WTC11 (cell line): ENCODE measurements at regions not wholly inside any gene's neighbourhood (a gene's known extent, or its start where the extent isn't known, plus 50 kb on each side); places are given as distances from the start of the nearest gene placed in this dataset.

Experiments used
- ATAC-seq: fragments of 200-7000 bp; cut with Tn5 transposase; 2 replicates; pipeline ENCODE4 v1.10.0; 2021; ENCODE audit warnings: mild to moderate bottlenecking, moderate library complexity
- CTCF ChIA-PET: fragments of 300-600 bp; sonication (Branson Sonifier 250); formaldehyde crosslinking; loops from one replicate; lab custom pipeline; 2021; ENCODE audit warnings: antibody characterized with exemption; lab: Charles Lee
- POLR2A ChIA-PET: fragments of 350-600 bp; sonication (Branson Sonifier 250); formaldehyde crosslinking; loops from one replicate; lab custom pipeline; 2021; ENCODE audit warnings: antibody characterized with exemption; lab: Charles Lee
- DNase-seq: peaks from one replicate; pipeline ENCODE4 v3.0.0; 2021; ENCODE audit warnings: low spot score
- H3K27ac Mint-ChIP-seq: 2 replicates; pipeline ENCODE4 v1.8.0; 2021; ENCODE audit warnings: mixed read lengths
- H3K27me3 Mint-ChIP-seq: 2 replicates; pipeline ENCODE4 v1.8.0; 2021; ENCODE audit warnings: low read depth, mild to moderate bottlenecking, moderate library complexity, mixed read lengths
- H3K36me3 Mint-ChIP-seq: 2 replicates; pipeline ENCODE4 v1.8.0; 2021; ENCODE audit warnings: mixed read lengths
- H3K4me1 Mint-ChIP-seq: 2 replicates; pipeline ENCODE4 v1.8.0; 2022; ENCODE audit warnings: mixed read lengths
- H3K4me3 Mint-ChIP-seq: 2 replicates; pipeline ENCODE4 v1.8.0; 2021; ENCODE audit warnings: mild to moderate bottlenecking, moderate library complexity, mixed read lengths
- H3K9me3 Mint-ChIP-seq: 2 replicates; pipeline ENCODE4 v1.8.0; 2021; ENCODE audit warnings: mixed read lengths
- ARID4B ChIP-seq: sonication (generic); formaldehyde crosslinking; IDR thresholded peaks from 2 replicates; pipeline ENCODE4 v1.8.0; 2023; ENCODE audit warnings: missing genetic modification reagents, mild to moderate bottlenecking, borderline replicate concordance
- ATF3 ChIP-seq: sonication (generic); formaldehyde crosslinking; conservative IDR thresholded peaks from 2 replicates; pipeline ENCODE4 v1.8.1; 2022; ENCODE audit warnings: mild to moderate bottlenecking, missing genetic modification reagents
- E2F4 ChIP-seq: sonication (generic); formaldehyde crosslinking; IDR thresholded peaks from 2 replicates; pipeline ENCODE4 v1.8.1; 2022; ENCODE audit warnings: low read depth, mild to moderate bottlenecking, moderate library complexity, missing genetic modification reagents, borderline replicate concordance
- FOXK1 ChIP-seq: sonication (generic); formaldehyde crosslinking; IDR thresholded peaks from 2 replicates; pipeline ENCODE4 v1.8.0; 2022; ENCODE audit warnings: mild to moderate bottlenecking, moderate library complexity, missing genetic modification reagents
- IRF1 ChIP-seq: sonication (generic); formaldehyde crosslinking; IDR thresholded peaks from 2 replicates; pipeline ENCODE4 v1.8.0; 2023; ENCODE audit warnings: missing genetic modification reagents
- IRF2 ChIP-seq: sonication (generic); formaldehyde crosslinking; IDR thresholded peaks from 2 replicates; pipeline ENCODE4 v1.8.0; 2022; ENCODE audit warnings: low read depth, missing genetic modification reagents, borderline replicate concordance
- MXD4 ChIP-seq: fragments of 250-450 bp; sonication (Bioruptor Pico); IDR thresholded peaks from 2 replicates; pipeline ENCODE4 v1.8.0; 2021; ENCODE audit warnings: mild to moderate bottlenecking, moderate library complexity, borderline replicate concordance
- MYBL2 ChIP-seq: sonication (generic); formaldehyde crosslinking; IDR thresholded peaks from 2 replicates; pipeline ENCODE4 v1.8.1; 2023; ENCODE audit warnings: mild to moderate bottlenecking, moderate library complexity, missing genetic modification reagents
- NFYB ChIP-seq: sonication (generic); formaldehyde crosslinking; conservative IDR thresholded peaks from 2 replicates; pipeline ENCODE4 v1.8.0; 2022; ENCODE audit warnings: low read depth, missing genetic modification reagents
- NR1H2 ChIP-seq: sonication (generic); formaldehyde crosslinking; IDR thresholded peaks from 2 replicates; pipeline ENCODE4 v1.9.0; 2021; ENCODE audit warnings: mild to moderate bottlenecking, moderate library complexity, missing genetic modification reagents
- OVOL2 ChIP-seq: fragments of 250-450 bp; sonication (Bioruptor Pico); IDR thresholded peaks from 2 replicates; pipeline ENCODE4 v1.9.0; 2021; ENCODE audit warnings: mild to moderate bottlenecking, borderline replicate concordance
- RELA ChIP-seq: sonication (generic); formaldehyde crosslinking; IDR thresholded peaks from 2 replicates; pipeline ENCODE4 v1.8.1; 2022; ENCODE audit warnings: missing genetic modification reagents, mild to moderate bottlenecking, borderline replicate concordance
- STAT6 ChIP-seq: sonication (generic); formaldehyde crosslinking; conservative IDR thresholded peaks from 2 replicates; pipeline ENCODE4 v1.8.1; 2023; ENCODE audit warnings: mild to moderate bottlenecking, low read depth, missing genetic modification reagents, moderate library complexity
- TCF7 ChIP-seq: sonication (generic); formaldehyde crosslinking; IDR thresholded peaks from 2 replicates; pipeline ENCODE4 v1.8.0; 2022; ENCODE audit warnings: mild to moderate bottlenecking, low read depth, missing genetic modification reagents, moderate library complexity
- ZBTB21 ChIP-seq: sonication (generic); formaldehyde crosslinking; IDR thresholded peaks from 2 replicates; pipeline ENCODE4 v1.8.1; 2023; ENCODE audit warnings: mild to moderate bottlenecking, missing genetic modification reagents, borderline replicate concordance
- ZNF121 ChIP-seq: sonication (generic); formaldehyde crosslinking; IDR thresholded peaks from 2 replicates; pipeline ENCODE4 v1.8.0; 2023; ENCODE audit warnings: missing genetic modification reagents
- ZNF138 ChIP-seq: sonication (generic); formaldehyde crosslinking; conservative IDR thresholded peaks from 2 replicates; pipeline ENCODE4 v1.8.1; 2022; ENCODE audit warnings: mild to moderate bottlenecking, moderate library complexity, missing genetic modification reagents
- ZNF263 ChIP-seq: sonication (generic); formaldehyde crosslinking; IDR thresholded peaks from 2 replicates; pipeline ENCODE4 v1.8.1; 2022; ENCODE audit warnings: low read depth, mild to moderate bottlenecking, moderate library complexity, missing genetic modification reagents
- ZNF317 ChIP-seq: sonication (generic); formaldehyde crosslinking; IDR thresholded peaks from 2 replicates; pipeline ENCODE4 v1.8.1; 2023; ENCODE audit warnings: low read depth, mild to moderate bottlenecking, moderate library complexity, missing genetic modification reagents, borderline replicate concordance

GRCh38 chr2:18243816-18244215 is 316.6 kb downstream of the RDH14 start (continued):
- no peak for TF ChIP-seq ZNF263 (CRISPR knock-in tag)

- Mint-ChIP-seq H3K4me1 (peaks cover 2% of the 10 kb centered on the region; the same call in 1 of the 2 replicates), H3K27me3 (no peaks in the 10 kb centered on the region), H3K36me3 (no peaks in the 10 kb centered on the region), H3K4me3 (no peak overlapping the region), H3K27ac (no peak overlapping the region), H3K9me3 (no peaks in the 10 kb centered on the region)
- POLR2A ChIA-PET: no interaction called here
- CTCF ChIA-PET: no interaction called here
- DNase-seq (no peak), ATAC-seq (no peak)
- TF ChIP-seq ARID4B (CRISPR knock-in tag) (no peak), ATF3 (CRISPR knock-in tag) (no peak), STAT6 (CRISPR knock-in tag) (no peak)
Measured at GRCh38 chr2:18242716-18243115, 317.7 kb downstream of the RDH14 start.

GRCh38 chr2:18238209-18238608 is 322.2 kb downstream of the RDH14 start:
- no peak for TF ChIP-seq ZNF317 (CRISPR knock-in tag)
- Mint-ChIP-seq H3K4me3 (no peak overlapping the region), H3K4me1 (peaks cover 3% of the 10 kb centered on the region; the same call in 1 of the 2 replicates), H3K36me3 (no peaks in the 10 kb centered on the region), H3K27ac (no peak overlapping the region), H3K9me3 (no peaks in the 10 kb centered on the region), H3K27me3 (no peaks in the 10 kb centered on the region)
- no peak for DNase-seq
- POLR2A ChIA-PET: no interaction called here
- no peak for ATAC-seq
- CTCF ChIA-PET: no interaction called here

GRCh38 chr2:18237298-18237697 is 323.2 kb downstream of the RDH14 start:
- Mint-ChIP-seq H3K27me3 (no peaks in the 10 kb centered on the region), H3K4me3 (no peak overlapping the region), H3K36me3 (no peaks in the 10 kb centered on the region), H3K27ac (no peak overlapping the region), H3K9me3 (no peaks in the 10 kb centered on the region), H3K4me1 (peaks cover 3% of the 10 kb centered on the region; the same call in 1 of the 2 replicates)
- TF ChIP-seq IRF2 (CRISPR knock-in tag) (no peak), OVOL2 (CRISPR knock-in tag) (no peak), ZBTB21 (CRISPR knock-in tag) (no peak), ZNF138 (no peak), RELA (CRISPR knock-in tag) (no peak), ZNF121 (CRISPR knock-in tag) (no peak), MYBL2 (CRISPR knock-in tag) (no peak), NFYB (CRISPR knock-in tag) (no peak), IRF1 (CRISPR knock-in tag) (no peak), E2F4 (CRISPR knock-in tag) (no peak), FOXK1 (CRISPR knock-in tag) (no peak), MXD4 (CRISPR knock-in tag) (no peak), TCF7 (CRISPR knock-in tag) (no peak), NR1H2 (no peak)
- CTCF ChIA-PET: no interaction called here
- POLR2A ChIA-PET: no interaction called here
- DNase-seq (no peak), ATAC-seq (no peak)
